AG08396 (cell line): ENCODE measurements at regions not wholly inside any gene's neighbourhood (a gene's known extent, or its start where the extent isn't known, plus 50 kb on each side); places are given as distances from the start of the nearest gene placed in this dataset.

Source experiments
- DNase-seq: peaks from one replicate; pipeline ENCODE4 v3.0.0; 2012; ENCODE audit warnings: low spot score, mixed read lengths

DNA sequence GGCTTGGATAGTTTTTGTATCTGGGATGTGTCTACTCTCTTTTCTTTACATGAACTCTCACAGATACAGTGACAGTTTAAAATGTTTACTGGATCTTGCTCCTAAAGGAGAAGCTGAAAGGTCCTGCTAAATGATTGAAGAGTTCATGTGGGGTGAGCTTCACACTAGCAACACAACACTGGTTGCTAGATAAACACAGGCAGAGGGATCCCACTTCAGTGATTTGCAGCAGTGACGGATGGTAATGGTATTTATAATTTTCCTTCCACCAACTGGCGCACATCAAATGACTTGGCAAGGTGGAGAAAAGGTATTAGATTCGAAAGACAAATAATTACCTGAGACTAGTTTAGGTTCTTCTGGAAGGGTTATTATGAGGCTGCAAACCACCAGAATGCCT lies 270.2 kb downstream of the TBX15 start:
- DNase-seq = no peak

GRCh38 chr1:118716775-118717174 lies 271.4 kb downstream of the TBX15 start:
- no peak for DNase-seq

GRCh38 chr1:118711356-118711755 lies 276.8 kb downstream of the TBX15 start:
- no peak for DNase-seq

- DNase-seq = no peak
These were observed 289.2 kb downstream of the TBX15 start for GRCh38 chr1:118698911-118699310.

DNA sequence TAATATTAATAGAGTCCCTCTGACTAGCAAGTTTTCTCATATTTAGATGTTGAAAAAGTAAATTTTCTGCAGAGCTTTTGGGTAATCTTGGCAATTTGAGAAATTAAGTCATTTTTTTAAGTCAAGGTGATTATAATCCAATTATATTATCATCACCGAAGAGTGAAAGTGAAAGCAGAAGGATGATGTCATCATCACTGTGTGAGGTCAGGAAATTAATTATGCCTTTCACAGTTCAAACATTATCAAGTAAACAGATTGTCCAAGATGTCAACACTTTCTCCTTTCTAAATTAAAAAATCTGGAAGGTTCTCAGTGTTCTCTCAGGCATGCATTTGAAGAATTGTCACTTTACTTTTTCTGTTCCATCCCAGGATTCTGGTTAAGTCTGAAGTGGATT lies 296.0 kb downstream of the TBX15 start:
- no peak for DNase-seq

- no peak for DNase-seq
These were observed 299.3 kb downstream of the TBX15 start for GRCh38 chr1:118688891-118689290.

- no peak for DNase-seq
These were observed 326.3 kb downstream of the TBX15 start for GRCh38 chr1:118661769-118662320.

GRCh38 chr1:118660769-118661168 lies 327.4 kb downstream of the TBX15 start:
- no peak for DNase-seq

- DNase-seq = no peak
These were observed 328.5 kb downstream of the TBX15 start for GRCh38 chr1:118659646-118660045.

- DNase-seq = no peak
These were observed 337.9 kb downstream of the TBX15 start for GRCh38 chr1:118650107-118650807.

DNA sequence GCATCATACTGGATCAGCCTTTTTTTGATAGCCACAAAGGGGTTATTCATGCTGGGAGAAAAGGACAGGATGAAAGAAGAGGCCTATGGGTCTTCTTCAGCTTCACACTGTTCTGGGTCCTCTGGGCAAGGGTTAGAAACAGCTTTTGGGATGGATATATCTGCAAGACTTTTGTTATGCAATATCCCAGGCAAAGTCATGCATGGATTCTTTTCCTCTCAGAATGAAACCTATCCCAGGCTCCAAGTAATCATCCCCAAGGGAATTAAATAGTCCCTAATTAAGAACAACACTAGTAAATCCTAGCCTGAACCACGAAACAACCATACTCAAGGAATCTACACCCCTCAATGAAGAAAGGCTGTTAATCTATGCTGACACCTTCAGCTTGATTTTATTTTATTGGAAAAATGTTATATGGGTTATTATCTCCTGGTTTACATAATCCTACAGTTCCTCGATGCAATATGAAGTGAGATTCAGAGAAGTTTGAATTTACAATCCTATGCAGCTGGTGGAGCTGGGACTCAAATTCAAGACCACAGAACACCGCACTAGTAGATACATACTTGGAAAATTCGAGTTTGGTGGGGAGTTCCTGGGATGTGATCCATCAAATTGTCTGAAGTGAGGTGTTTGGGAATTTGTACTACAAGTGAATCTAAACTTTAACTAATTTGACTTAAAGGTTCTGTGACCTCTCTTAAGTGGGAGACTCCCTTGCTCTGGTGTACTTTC lies 338.6 kb downstream of the TBX15 start:
- DNase-seq = no peak

GRCh38 chr1:118636004-118636403 lies 352.1 kb downstream of the TBX15 start:
- DNase-seq = no peak

- no peak for DNase-seq
These were observed 360.7 kb downstream of the TBX15 start for GRCh38 chr1:118627435-118627834.

DNA sequence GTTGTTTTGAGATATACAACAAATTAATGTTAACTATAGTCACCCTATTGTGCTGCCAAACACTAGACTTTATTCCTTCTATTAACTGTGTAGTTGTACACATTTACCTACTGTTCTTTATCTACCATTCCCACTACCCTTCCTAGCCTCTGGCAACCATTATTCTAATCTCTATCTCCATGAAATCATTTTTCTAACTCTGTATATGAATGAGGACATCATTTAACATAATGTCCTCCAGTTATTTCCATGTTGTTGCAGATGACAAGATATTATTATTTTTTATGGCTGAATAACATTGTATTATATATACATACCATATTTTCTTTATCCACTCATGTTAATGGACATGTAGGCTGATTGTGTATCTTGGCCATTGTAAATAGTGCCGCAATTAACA lies 366.3 kb downstream of the TBX15 start:
- DNase-seq = no peak

DNA sequence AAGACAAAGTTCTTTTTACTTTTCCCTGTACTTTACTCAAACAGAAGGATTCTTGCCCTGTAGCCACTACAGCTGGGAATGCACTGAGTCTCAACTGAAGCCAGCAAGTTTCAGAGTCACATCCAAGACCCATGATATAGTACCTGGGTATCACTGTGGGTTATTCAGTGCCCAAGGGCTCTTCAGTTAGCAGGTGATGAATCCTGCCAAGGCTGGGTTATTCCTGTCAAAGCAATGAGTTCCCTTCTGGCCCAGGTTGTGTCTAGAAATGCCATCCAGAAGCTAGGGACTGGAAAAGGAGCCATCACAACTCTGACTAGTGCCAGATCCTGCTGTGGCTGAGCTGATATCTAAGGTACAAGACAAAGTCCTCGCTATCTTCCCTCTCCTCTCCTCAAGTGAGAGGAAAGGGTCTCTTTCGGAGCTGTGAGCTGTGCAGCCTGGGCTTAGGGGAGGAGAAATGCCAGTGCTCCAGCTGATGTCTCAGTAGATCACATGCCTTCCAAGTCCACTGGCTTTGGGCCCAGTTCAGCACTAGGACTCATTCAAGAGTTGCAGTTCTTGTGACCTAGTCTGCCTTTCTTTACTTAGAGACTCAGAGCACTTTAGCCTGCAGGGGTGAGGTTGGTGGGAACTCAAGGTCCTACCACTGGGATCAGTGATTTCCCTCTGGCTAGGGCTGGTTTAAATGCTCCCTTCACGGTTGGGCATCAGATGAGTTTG lies 369.4 kb downstream of the TBX15 start:
- no peak for DNase-seq

DNA sequence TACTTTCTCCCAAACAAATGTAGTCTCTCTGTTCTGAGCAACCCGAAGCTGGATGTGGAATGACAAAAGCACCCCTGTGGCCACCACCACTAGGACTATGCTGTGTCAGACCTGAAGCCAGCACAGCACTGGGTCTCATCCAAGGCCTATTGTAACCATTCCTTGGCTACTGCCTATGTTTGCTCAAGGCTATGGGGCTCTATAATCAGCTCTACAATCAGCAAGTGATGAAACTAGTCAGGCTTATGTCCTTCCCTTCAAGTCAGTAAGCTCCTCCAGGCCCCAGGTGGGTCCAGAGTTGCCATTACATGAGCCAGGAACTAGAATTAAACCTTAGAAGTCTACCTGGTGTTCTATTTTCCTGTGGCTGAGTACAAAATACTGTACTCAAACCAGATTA lies 370.2 kb downstream of the TBX15 start:
- DNase-seq = no peak

- DNase-seq = no peak
These were observed 373.1 kb downstream of the TBX15 start for GRCh38 chr1:118615066-118615465.

DNA sequence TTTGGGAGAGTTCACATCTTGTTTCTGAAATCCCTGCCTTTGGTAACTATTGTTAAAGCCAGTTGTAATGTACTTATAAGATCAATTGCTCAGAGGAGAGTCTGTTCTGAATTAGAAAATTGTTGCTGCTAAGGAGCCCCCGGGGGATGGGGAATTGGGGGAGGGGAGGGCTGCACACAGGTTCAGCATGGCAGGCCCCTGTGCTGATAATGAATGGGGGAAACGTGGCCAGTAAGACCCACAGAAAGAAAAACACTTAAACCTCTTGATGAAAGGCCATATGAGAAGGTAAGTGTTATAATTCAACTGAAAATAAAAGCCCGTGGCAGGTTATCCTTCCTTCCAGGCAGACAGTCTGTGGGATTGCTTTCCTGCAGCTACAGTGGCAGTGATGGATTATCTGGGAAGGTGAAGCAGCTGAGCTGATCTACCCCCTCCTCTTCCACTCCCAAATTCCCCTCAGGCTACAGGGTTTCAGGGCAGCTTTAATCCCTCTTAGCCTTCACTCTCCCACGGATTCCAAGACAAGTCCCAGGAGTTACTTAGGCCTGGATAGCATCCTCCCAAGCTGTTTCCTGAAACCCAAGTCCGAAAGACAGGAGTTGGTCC lies 398.8 kb downstream of the TBX15 start:
- no peak for DNase-seq

GRCh38 chr1:118588566-118588965 lies 399.6 kb downstream of the TBX15 start:
- no peak for DNase-seq

GRCh38 chr1:118578276-118578675 lies 393.2 kb upstream of the SPAG17 start:
- no peak for DNase-seq

- no peak for DNase-seq
These were observed 390.0 kb upstream of the SPAG17 start for GRCh38 chr1:118575060-118575459.

DNA sequence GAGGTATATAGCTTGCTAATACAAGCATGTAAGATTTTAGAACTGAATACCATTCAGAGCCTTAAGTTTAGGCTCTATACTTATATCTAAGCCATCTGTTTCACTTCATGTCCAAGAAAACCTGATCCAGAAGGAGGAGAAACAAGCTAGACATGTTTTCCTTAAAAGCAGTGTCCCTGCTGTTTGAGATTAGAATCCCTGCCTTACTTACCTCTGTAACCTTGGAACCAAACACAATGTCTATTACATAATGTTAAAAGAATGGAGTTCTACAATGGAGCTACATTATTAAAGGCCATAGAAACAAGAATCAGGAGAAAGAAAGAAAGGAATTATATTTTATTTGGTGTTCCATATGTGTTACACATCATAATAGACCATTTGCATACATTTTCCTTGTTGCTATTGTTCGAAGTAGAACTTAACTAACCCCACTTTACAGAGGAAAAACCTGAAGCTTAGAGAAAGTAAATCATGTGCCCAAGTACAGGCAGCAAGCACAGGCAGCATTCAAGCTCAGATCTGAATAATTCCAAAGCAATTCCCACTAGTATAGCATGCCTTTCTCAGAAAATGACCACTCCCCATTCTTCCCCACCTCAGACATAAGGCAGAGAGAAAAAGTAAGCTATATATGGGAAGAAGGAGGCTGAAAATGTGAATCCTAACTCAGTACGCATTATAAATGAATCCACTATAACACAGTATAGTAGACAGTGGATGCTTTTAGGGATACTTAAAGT lies 380.1 kb upstream of the SPAG17 start:
- no peak for DNase-seq
